RWPE1 (cell line): ENCODE measurements at regions not wholly inside any gene's neighbourhood (a gene's known extent, or its start where the extent isn't known, plus 50 kb on each side); places are given as distances from the start of the nearest gene placed in this dataset.

Experiments used
- CTCF ChIA-PET: fragments of 350-600 bp; sonication (Branson Sonifier 250); formaldehyde crosslinking; extraction: SDS; loops from one replicate; lab custom pipeline; 2021; lab: Yijun Ruan, JAX
- POLR2A ChIA-PET: fragments of 400-600 bp; formaldehyde crosslinking; extraction: SDS; loops from one replicate; lab custom pipeline; 2020; ENCODE audit warnings: antibody characterized with exemption; ENCODE audit not compliant: low non-redundant PET; lab: Yijun Ruan, JAX
- DNase-seq: peaks from one replicate; pipeline ENCODE4 v3.0.0; 2012; ENCODE audit warnings: low spot score
- H3K27ac ChIP-seq: fragments of 450-650 bp; 2 replicates; pipeline ENCODE4 v1.5.1; 2017
- TF ChIP-seq, protein P1 (sequence below): fragments of 450-650 bp; conservative IDR thresholded peaks from 2 replicates; pipeline ENCODE4 v1.5.1; 2017; ENCODE audit warnings: low read depth, mild to moderate bottlenecking

DNA sequence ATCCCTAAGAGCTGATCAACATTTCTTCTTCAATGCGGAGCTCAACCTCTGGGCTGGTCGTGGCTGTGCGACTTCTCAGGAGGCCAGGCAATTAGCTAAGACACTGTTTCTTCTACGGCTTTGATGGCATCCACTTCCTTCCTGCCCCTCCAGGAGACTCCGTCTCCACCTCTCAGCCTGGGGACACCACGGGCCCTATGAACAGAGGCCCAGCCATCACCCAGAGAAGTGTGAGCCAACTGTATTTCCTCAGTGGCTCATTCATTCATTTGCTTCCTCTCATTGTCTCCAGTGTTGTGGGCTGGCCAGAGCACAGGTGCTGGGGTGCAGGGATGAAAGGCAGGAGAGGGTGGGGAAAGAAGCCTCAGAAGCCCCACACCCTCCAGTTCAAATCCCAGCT, 51.8 kb upstream of the APCDD1L start:
- ChIA-PET POLR2A (no interaction called here), CTCF (interaction anchor here (0.6 kb wide), 1 partner anchor 23 kb away, joined by 3 read pairs; no protein-coding TSS in a partner anchor)
- H3K27ac ChIP-seq: no peak overlapping the region
- TF ChIP-seq, protein P1, sequence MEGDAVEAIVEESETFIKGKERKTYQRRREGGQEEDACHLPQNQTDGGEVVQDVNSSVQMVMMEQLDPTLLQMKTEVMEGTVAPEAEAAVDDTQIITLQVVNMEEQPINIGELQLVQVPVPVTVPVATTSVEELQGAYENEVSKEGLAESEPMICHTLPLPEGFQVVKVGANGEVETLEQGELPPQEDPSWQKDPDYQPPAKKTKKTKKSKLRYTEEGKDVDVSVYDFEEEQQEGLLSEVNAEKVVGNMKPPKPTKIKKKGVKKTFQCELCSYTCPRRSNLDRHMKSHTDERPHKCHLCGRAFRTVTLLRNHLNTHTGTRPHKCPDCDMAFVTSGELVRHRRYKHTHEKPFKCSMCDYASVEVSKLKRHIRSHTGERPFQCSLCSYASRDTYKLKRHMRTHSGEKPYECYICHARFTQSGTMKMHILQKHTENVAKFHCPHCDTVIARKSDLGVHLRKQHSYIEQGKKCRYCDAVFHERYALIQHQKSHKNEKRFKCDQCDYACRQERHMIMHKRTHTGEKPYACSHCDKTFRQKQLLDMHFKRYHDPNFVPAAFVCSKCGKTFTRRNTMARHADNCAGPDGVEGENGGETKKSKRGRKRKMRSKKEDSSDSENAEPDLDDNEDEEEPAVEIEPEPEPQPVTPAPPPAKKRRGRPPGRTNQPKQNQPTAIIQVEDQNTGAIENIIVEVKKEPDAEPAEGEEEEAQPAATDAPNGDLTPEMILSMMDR: no peak
- no peak for DNase-seq

- TF ChIP-seq, protein P1: no peak
- DNase-seq: no peak
- no peak overlapping the region for H3K27ac ChIP-seq
- POLR2A ChIA-PET: no interaction called here
- CTCF ChIA-PET: no interaction called here
Measured at GRCh38 chr20:58565461-58566175, 50.4 kb upstream of the APCDD1L start.
